T-helper 1 cell treated with Interleukin-12 subunit alpha and Interleukin-12 subunit beta and Interleukin-4 antibody, amounts not matched to agents 30 ng/mL and 1 ng/mL, for 36 hours (primary cell): ENCODE measurements at regions not wholly inside any gene's neighbourhood (a gene's known extent, or its start where the extent isn't known, plus 50 kb on each side); places are given as distances from the start of the nearest gene placed in this dataset.
"Not testable (repeated sequence)": the region's sequence is repeated elsewhere in the genome, so short reads cannot be mapped to it uniquely, and the experiment has no call there.

Experiments used
- intact Hi-C: fragments of 100-400 bp; cut with micrococcal nuclease; formaldehyde crosslinking; loops from one replicate; pipeline ENCODE4 v1.15.1; 2024

DNA sequence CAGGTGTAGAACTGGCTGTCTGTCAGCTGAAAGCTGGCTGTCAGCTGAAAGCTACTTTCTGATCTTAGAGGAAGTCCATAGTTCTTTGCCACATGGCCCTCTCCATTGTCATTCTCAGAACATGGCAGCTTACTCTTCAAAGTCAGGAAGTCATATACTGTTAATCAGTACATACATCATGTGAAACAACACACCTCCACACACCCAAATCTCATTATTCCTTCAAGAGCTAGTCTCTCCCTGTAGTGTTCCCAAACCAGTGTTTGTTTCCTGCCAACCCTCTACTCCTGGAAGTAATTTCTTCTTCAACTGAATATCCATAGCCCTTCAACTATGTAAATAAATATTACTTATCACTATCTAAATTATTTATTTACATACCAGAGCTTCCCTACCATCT, 58.9 kb downstream of the OR5AK2 start:
- intact Hi-C loops = no loop called here

DNA sequence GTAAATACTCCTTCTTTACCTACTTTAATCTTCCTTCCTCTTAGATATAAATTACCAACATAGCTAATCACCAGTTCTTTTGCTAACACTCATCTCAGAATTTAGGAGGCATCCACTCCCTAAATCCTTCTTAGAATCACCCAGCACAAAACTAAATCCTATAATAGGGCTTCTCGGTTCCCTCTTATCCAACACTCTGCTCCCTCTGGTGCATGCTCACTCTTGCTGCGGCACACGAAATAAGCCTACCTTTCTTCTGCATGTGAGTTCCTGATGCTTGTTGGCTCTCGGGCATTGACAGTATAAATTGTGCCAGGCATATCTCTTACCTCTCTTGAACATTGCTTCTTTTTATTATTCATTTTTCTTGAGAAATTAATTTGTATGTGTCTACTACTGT, 61.0 kb downstream of the OR5AK2 start:
- intact Hi-C loops = no loop called here

DNA sequence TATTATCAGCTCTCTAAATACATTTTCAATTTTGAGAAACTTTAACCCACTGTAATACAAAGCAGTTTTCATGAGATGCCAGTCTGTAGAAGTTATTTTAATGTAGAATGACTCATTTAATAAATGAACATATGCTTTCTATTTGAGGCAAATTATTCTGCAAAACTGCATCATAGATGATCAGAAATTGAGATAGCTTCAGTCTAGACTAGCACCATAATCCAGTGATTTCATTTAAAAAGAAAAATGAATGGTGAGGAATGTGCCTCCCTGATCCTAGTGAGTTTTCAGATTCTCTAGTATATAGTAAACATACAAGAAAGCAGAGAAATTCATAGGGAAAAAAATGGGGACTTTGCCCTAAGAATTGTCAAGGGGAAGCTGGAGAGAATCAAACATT, 66.1 kb downstream of the OR5AK2 start:
- intact Hi-C loops = no loop called here

DNA sequence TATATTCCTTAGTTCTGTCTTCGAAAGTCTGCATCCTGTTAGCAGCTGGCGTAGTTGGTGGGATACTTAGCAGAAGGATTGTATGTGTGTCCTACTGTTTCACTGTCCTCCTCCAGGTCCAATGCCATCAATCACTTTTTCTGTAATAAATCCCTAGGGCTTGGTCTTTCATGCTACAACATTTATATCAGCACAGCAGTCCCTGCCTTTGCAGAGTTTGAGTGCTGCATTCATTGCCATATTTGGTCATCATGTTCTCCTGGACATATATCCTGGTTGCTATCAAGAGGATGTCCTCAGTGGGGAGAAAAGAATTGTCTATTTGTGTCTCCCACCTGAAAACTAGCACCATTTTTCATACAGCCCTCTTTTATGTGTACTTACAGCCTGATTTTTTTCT, 67.0 kb downstream of the OR5AK2 start:
- intact Hi-C loops = no loop called here

DNA sequence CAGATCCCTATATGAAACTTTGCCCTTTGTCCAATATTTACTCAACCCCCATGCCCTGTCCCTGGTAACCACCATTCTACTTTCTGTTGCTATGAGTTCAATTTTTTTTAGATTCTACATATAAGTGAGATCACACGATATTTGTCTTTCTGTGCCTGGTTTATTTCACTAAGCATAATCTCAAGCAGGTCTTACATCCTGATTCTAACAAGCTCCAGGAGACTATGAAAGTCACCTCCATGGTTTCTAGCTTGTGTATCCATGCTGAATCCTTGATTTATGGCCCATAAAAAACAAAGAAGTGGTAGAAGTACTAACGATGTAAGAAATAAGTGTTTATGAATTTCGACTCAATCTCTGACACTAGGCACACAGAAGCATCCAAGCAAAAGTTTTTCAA, 68.0 kb downstream of the OR5AK2 start:
- intact Hi-C loops = no loop called here

DNA sequence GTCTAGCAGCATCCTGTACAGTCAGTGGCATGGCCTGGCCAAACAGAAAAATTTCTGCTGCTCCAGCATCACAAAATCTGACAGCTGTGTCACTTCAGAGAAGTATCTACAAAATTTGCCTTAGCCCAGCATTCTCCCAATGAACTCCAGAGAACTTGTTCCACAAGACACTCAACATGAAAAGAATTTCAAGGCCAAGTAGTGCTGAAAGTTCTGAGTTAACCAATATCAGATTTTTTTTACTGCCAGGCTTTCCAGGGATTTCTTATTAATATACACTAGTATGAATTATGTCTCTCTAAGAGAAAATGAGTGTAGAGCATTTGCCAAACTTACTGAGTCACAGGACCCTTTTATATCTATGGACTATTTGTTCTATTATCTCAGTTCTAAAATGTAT, 68.8 kb downstream of the OR5AK2 start:
- intact Hi-C loops = no loop called here

DNA sequence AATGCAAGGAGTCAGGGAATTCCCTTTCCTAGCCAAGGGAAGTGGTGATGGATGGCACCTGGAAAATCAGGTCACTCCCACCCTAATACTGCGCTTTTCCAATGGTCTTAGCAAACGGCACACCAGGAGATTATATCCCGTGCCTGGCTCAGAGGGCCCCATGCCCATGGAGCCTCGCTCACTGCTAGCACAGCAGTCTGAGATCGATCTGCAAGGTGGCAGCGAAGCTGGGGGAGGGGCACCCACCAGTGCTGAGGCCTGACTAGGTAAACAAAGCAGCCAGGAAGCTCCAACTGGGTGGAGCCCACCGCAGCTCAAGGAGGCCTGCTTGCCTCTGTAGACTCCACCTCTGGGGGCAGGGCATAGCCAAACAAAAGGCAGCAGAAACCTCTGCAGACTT, 74.2 kb downstream of the OR5AK2 start:
- intact Hi-C loops = not testable (repeated sequence)

DNA sequence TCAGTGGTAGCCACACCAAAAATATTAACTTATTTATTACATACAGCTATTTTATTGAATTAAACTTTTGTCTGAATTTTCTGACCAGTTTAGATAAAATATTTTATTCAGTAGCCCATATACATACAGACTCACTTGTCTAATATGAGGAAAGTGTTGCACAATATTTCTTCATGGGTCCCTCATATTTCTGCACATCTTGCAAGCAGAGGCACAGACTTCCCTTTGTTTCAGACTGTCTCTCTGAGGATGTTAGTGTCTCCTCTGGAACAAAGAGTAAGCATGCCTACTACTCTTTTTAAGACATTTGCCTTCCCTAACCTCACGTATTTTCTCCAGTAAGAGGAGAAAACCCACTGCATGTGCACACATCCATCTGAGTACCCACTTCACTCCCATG, 81.2 kb downstream of the OR5AK2 start:
- intact Hi-C loops = no loop called here

DNA sequence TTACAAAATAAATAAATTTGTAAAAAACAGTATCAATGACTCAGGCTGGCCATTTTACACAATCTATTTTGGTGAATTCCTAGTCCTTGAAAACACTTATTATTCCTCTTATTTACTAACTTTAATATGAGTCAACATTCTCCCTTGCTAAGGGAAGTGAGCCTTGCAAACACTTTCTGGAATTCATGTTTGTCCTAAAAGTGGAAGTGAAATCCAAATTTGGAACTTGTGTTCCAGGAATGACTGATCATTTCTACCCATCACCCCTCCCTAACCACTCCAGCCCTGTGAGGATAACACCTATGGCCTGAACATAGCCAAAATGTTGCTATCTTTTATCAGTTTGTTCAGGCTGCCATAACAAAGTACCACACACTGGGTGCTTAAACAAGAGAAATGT, 83.1 kb downstream of the OR5AK2 start:
- intact Hi-C loops = no loop called here

DNA sequence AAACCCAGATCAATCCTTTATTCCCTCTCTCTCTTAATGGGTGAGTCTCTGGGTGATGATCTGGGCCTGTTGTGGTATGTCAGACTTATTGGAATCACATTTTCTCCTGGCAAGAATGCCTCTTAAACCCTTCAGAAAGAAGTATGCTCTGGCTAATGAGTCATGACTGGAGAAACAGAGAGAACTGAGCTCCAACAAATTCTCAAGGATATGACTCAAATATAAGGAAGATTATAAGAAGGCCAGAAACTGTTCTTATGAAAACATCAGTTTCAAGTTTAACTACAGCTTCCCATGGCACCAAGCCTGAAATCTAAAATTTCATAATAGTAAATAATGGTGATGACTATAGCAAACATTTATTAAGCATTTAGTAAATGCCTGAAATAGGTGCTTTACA, 83.9 kb downstream of the OR5AK2 start:
- intact Hi-C loops = no loop called here

DNA sequence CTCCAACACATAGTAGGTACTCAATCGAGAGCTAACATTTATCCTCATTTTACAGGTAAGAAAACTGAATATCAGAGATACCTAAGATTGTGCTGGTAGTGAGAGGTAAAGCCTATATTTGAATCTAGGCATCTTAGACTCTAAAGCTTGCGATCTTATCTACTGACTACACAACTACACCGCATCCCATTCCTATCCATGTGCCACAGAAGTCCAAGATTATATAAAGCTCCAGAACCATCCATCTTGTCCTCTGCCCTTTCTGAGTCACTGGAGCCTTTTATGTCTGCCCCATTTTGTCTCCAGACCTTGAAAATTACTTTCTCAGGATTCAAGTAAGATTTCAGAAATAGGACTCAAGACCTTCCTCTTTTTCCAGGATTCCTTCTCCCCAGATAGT, 84.4 kb downstream of the OR5AK2 start:
- intact Hi-C loops = no loop called here

DNA sequence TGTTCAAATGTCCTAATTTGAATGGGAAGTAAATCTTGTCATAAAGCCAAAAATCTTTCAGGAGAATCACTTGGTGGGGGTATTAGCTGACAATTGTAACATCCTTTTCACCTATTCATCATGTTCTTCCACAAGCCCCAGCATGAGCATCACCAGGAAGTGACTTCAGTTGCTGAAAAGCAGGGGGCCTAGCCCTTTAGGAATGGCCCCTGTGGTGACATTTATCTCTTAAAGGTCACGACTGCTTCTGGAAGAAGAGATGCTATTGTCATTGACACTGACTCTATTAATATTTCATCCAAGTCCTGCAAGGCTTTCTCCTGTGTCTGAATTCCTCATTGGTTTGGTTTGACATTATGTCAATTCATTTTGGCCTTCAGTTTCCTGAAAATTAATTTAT, 92.6 kb downstream of the OR5AK2 start:
- intact Hi-C loops = no loop called here

DNA sequence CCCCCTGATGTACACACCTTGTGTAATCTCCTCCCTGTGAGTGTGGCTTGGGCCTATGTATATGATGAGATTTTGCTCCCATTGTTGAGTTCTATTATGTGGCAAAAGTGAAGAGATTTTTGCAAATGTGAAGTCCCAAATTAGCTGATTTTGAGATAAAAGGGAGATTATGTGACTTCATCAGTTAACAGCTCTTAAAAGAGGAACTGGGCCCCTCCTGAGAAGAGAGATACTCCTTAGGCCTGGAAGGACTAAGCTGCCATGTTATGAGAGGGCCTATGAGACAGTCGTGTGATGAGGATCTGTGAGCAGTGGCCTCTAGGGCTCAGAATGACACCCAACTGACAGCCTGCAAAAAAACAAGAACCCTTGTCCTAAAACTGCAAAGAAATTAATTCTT, 93.4 kb downstream of the OR5AK2 start:
- intact Hi-C loops = no loop called here

DNA sequence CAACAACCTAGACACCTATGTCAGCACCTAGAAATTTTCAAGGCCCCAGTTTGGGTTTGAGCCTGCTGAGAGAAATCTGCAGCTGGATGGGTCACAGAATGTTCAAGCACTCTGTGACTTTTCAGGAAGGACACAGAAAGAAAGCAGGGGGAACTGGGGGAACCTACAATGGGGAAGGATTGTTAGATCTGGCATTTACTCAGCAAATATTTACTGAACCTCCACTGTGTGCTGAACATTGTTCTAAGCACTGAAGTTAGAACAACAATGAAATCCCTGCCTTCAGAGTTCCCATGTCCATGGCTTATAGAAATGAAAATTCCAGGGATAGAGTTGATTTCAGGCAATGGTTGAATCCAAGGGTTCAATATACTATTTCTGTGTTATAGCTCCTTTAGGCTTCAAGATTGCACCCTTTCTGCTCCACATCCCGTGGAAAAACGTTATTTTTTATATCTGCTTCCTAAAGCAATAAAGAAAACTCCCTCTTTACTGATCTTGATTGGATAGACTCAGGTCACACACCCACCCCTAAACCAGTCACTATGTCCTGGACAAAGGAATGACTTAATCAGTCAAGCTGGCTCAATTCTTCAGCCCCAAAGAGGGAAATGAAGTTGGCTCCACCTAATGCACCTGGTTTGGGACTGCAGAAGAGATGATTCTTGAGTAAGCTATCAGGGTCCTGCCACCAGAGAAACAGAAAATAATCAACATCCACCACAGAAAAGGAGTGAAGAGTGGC, 95.1 kb downstream of the OR5AK2 start:
- intact Hi-C loops = loop anchor here (1.0 kb wide), 1 partner anchor 16 kb away; no protein-coding TSS in a partner anchor

DNA sequence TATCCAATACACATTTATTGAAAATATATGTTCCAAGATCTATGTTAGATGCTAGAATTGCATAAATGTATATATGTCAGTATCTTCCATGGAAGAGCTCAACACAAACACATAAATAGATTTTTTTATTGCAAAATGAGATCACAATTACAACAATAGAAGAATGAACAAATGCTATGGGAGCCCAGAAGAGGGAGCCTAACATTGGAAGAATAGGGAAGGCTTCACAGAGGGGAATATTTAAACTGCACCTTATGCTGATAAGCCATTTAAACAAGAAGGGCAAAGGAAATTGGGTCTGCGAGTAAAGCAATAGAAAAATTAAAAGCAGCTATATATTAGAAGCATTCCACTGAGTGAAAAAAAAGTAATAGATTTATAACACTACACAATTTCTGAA, 96.1 kb upstream of the LRRC55 start:
- intact Hi-C loops = no loop called here

DNA sequence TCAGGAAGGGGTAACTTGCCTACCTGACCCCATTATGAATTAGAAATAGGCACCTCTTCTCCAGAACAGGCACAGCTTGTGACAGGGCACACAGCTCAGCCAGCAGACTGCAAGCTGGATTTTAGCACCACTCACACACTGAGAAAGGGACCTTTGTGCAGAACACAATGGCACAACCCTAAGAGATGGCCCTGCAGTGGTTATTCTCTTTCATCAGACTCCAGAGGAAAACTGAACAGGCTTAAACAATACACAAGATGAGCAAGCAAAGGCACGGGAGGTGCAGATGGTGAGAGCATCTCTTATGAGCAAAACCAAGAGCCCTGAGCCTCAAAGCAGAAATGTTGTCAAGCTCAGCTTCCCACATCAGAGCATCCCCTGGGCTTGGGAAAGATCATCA, 93.8 kb upstream of the LRRC55 start:
- intact Hi-C loops = no loop called here

DNA sequence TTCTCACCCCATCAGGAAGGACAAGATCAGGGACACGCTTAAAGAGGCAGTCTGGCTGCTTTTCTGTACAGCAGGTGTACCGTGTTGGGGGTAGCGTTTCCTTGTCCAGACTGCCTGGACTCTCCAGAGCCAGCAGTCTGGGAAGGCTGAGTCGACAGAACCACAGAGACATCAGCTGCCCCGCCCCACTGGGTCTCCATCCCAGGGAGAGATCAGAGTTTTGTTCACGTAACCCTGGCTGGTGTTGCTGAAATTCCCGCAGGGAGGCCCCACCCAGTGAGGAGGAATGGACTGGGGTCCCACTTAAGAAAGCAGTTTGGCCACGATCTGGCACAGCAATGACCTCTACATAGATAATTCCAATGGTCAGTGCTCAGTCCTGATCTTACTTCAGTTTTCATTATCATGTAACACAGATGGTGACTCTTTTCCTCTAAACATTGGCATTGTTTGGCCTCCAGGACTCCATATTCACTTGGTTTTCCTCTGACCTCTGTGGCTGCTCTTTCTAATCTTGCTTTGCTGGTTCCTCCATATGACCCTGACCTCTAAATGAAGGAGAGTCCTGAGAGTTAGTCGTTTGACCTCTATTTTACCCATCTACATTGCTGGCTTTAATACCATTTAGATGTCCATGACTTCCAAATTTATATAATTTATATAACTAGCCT, 89.6 kb upstream of the LRRC55 start:
- intact Hi-C loops = no loop called here

DNA sequence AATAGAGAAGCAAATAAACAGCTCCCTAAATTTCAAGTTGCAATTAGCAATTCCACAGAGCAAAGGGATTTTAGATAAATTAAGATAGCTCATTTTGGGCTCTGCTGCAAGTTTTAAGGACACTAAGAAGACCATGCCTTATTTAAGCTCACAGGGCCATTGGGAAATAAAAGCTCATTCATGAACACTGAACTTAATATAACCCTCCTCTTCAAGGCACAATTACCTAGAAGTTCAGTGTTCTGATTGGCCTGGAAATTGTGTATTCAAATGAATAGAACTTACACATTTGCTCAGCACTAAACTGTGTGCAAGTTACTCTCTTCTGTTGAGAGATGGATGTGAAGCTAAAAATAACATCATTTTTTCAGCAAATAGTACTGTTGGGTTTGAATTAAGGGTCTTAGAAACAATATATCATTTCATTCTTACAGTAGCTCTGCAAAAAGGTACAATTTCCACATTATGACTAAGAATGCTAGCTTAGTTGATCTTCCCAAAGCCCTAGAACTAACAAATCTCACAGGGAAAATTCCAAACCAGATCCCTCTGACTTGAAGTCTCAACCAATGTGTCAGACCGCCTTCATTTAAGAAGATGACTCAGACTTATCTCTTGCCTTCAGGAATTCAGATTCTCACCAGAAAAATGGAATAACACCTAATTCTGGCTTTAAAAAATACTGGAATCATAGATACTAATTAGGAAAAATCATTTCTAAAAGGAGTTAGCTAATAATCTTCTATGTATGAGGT, 87.4 kb upstream of the LRRC55 start:
- intact Hi-C loops = no loop called here

DNA sequence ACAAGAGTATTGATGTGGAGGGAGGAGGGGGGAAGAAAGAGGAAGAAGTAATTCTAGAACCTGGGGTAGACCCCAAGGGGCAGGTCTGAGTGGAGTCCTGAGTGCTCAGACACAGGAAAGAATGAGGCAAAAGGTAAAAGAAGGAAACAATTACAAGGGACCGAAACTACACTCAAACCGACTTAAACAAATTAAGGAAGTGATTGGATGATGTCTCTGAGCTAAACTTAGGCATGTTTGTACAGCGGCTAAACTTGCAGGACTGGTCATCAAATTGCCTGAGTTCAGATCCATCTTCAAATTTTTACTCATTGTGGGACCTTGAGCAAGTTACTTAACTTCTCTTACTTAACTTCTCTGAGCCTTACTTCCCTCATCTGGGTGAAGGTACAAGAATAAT, 86.3 kb upstream of the LRRC55 start:
- intact Hi-C loops = no loop called here

DNA sequence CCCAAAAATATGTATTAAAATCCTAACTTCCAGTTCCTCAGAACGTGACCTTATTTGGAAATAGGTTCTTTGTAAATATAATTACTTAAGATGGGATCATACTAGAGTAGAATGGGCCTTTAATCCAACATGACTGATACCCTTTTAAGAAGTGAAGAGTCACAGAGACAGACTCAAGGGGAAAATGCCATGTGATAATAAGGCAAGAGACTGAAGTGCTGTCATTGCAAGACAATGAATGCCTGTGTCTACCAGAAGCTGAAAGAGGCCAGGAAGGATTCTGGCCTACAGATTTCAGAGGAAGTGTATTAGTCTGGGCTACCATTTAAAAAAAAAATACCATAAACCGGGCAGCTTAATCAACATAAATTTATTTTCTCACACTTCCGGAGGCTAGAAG, 85.9 kb upstream of the LRRC55 start:
- intact Hi-C loops = no loop called here

DNA sequence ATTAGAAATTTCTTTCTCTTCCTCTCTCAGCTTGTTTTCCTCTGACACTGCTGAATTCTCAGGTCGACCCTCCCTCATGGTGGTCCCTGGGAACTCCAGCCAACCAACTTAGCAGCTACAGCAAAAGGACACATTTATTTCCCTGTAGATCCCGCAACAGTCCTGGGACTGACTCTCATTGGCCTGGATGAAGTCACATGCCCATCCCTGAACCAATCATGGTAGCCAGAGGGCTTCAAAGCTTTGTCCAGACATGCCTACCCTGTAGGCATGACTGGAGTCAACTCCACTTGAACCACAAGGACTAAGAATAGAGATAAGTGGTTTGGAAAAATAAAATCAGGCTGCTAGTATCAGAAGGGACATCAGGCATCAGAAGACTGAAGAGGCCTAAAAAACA, 84.6 kb upstream of the LRRC55 start:
- intact Hi-C loops = no loop called here

DNA sequence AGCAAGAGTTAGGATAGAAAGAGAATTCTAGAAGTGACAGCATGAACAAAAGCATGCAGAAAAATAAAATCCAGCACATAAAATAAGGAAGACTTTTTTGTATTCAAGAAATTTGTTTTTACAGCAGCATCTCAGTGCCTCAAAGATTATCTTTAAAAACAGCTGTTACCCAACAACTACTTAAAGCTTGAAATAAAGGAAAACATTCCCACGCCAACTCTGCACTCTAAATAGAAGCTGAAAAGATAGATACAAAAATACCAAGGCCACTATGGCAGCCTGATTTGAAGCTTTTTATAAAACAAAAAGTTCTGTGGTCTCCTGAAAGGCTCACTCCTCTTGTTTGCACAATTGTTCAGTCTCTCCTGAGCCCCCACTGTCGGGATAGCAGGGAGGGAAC, 83.6 kb upstream of the LRRC55 start:
- intact Hi-C loops = no loop called here
